ENCODE measurements at regions not wholly inside any gene's neighbourhood (a gene's known extent, or its start where the extent isn't known, plus 50 kb on each side); places are given as distances from the start of the nearest gene placed in this dataset.

DNA sequence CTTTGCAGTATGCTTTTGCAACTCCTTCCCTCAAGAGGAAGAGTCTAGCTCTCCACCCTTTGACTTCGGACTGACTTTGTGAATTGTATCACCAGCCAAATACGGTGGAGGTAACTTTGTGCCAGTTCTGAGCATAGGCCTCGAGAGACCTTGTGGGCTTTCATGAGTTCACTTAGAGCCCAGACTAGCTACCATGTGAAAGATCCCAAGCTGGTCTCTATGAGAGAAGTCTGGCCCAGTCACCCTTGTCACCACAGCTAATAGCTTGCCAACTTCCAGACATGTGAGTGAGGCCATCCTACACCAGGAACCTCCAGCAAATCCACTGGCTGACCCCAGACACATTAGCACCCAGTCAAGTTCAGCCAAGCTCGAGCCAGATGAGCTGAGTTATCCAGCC is 72.2 kb upstream of the EXOC4 start:
- DNase-seq, result no peak
- TF ChIP-seq POLR2A (IDR thresholded peaks at IDR 0.05), result no peak
- TF ChIP-seq, protein P1, sequence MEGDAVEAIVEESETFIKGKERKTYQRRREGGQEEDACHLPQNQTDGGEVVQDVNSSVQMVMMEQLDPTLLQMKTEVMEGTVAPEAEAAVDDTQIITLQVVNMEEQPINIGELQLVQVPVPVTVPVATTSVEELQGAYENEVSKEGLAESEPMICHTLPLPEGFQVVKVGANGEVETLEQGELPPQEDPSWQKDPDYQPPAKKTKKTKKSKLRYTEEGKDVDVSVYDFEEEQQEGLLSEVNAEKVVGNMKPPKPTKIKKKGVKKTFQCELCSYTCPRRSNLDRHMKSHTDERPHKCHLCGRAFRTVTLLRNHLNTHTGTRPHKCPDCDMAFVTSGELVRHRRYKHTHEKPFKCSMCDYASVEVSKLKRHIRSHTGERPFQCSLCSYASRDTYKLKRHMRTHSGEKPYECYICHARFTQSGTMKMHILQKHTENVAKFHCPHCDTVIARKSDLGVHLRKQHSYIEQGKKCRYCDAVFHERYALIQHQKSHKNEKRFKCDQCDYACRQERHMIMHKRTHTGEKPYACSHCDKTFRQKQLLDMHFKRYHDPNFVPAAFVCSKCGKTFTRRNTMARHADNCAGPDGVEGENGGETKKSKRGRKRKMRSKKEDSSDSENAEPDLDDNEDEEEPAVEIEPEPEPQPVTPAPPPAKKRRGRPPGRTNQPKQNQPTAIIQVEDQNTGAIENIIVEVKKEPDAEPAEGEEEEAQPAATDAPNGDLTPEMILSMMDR (IDR thresholded peaks at IDR 0.05), result no peak
- Histone ChIP-seq H3K27ac (no peak overlapping the region), H3K27me3 (no peaks in the 10 kb centered on the region), H3K4me1 (no peaks in the 10 kb centered on the region), H3K36me3 (no peaks in the 10 kb centered on the region), H3K9me3 (no peaks in the 10 kb centered on the region), H3K4me3 (replicated peaks in 1 of 3) (no peak overlapping the region)
- intact Hi-C loops (cut with DNase I), result no loop called here
- 66 to 71% methylated on average over 4 of the region's 4 CpGs for WGBS, 2 donors

- no peak overlapping the region for H3K4me3 ChIP-seq (replicated peaks in 1 of 3)
- H3K27me3 ChIP-seq, result no peaks in the 10 kb centered on the region
- TF ChIP-seq POLR2A (IDR thresholded peaks at IDR 0.05), result no peak
- TF ChIP-seq, protein P1 (IDR thresholded peaks at IDR 0.05), result no peak
- intact Hi-C loops (cut with DNase I), result no loop called here
- no peaks in the 10 kb centered on the region for H3K4me1 ChIP-seq
- peak in 1 of 2 donors; percentile 3 for DNase-seq
- H3K36me3 ChIP-seq, result no peaks in the 10 kb centered on the region
- no peak overlapping the region for H3K27ac ChIP-seq
- no peaks in the 10 kb centered on the region for H3K9me3 ChIP-seq
- 75 to 76% methylated on average over 10 of the region's 10 CpGs for WGBS, 2 donors
Measured at GRCh38 chr7:133183042-133183794, 69.7 kb upstream of the EXOC4 start.

DNA sequence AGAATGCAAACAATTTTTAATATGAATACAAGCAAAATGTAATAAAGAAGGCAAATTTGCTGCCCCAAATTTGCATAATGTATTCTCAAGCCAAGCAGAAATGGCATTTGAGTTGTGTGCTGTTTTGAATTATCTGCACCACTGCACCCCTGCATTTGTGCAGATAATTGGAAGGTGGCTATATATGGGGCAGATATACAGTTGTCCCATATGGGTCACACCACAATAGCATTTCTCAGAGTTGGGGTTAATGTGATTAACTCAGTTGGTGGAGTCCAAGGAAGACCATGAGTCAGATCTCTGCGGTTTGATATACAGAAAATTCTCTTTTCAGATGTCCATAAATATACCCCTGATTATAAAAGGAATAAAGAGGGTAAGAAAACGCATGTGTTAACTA is 68.9 kb upstream of the EXOC4 start:
- WGBS, 2 donors, result 44 to 73% methylated on average over 2 of the region's 2 CpGs

GRCh38 chr7:133185512-133185911 is 67.4 kb upstream of the EXOC4 start:
- intact Hi-C loops (cut with DNase I), result no loop called here
- DNase-seq, result no peak
- WGBS, 2 donors, result 43 to 55% methylated on average over 1 of the region's 1 CpG
- Histone ChIP-seq H3K9me3 (no peaks in the 10 kb centered on the region), H3K4me1 (no peaks in the 10 kb centered on the region), H3K4me3 (replicated peaks in 1 of 3) (no peak overlapping the region), H3K36me3 (no peaks in the 10 kb centered on the region), H3K27me3 (no peaks in the 10 kb centered on the region), H3K27ac (no peak overlapping the region)
- TF ChIP-seq, protein P1 (IDR thresholded peaks at IDR 0.05), result no peak
- no peak for TF ChIP-seq POLR2A (IDR thresholded peaks at IDR 0.05)

More for the DNA sequence above, 68.9 kb upstream of the EXOC4 start:
- H3K4me1 ChIP-seq, result no peaks in the 10 kb centered on the region
- intact Hi-C loops (cut with DNase I), result no loop called here
- H3K36me3 ChIP-seq, result no peaks in the 10 kb centered on the region
- H3K27me3 ChIP-seq, result no peaks in the 10 kb centered on the region
- no peak for DNase-seq
- no peak overlapping the region for H3K27ac ChIP-seq
- TF ChIP-seq POLR2A (IDR thresholded peaks at IDR 0.05), result no peak
- TF ChIP-seq, protein P1 (IDR thresholded peaks at IDR 0.05), result no peak
- H3K9me3 ChIP-seq, result no peaks in the 10 kb centered on the region
- no peak overlapping the region for H3K4me3 ChIP-seq (replicated peaks in 1 of 3)

GRCh38 chr7:133186060-133186459 is 66.8 kb upstream of the EXOC4 start:
- H3K4me1 ChIP-seq, result no peaks in the 10 kb centered on the region
- no peaks in the 10 kb centered on the region for H3K27me3 ChIP-seq
- no peaks in the 10 kb centered on the region for H3K36me3 ChIP-seq
- intact Hi-C loops (cut with DNase I), result no loop called here
- TF ChIP-seq, protein P1 (IDR thresholded peaks at IDR 0.05), result no peak
- TF ChIP-seq POLR2A (IDR thresholded peaks at IDR 0.05), result no peak
- no peak for DNase-seq
- H3K27ac ChIP-seq, result no peak overlapping the region
- H3K9me3 ChIP-seq, result no peaks in the 10 kb centered on the region
- 83 to 96% methylated on average over 1 of the region's 1 CpG for WGBS, 2 donors
- H3K4me3 ChIP-seq (replicated peaks in 1 of 3), result no peak overlapping the region

All from thyroid gland (tissue), 4 donors.